ENCODE measurements at regions not wholly inside any gene's neighbourhood (a gene's known extent, or its start where the extent isn't known, plus 50 kb on each side); places are given as distances from the start of the nearest gene placed in this dataset.
"Not testable (repeated sequence)": the region's sequence is repeated elsewhere in the genome, so short reads cannot be mapped to it uniquely, and the experiment has no call there.

- ATAC-seq (no peak), DNase-seq (no peak)
- H3K27ac Mint-ChIP-seq: no peak overlapping the region
- peaks cover 6% of the 10 kb centered on the region for H3K4me1 Mint-ChIP-seq
- H3K27me3 Mint-ChIP-seq: peaks cover 39% of the 10 kb centered on the region
- no peaks in the 10 kb centered on the region for H3K9me3 Mint-ChIP-seq
- H3K4me3 Mint-ChIP-seq: no peak overlapping the region
Observed at GRCh38 chr14:58738189-58738836, 100.6 kb downstream of the DACT1 start.

DNA sequence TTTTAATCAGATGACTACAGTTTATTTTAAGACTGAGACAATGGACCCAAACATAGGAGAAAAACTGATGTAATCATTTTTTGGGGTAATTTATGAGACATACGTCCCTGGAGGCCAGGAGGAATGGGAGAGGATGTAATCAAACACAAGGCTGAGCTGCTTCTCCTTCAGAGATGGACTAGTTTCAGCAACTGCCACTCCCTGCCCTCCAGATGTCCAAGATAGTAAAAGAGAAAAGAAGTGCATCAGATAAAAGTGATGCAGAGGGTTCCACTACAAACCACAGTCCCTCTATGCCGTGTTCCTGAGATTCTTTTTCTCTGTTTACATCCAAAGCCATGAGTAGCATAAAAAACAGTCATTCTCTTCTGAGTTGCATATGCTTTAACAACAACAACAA, 101.1 kb downstream of the DACT1 start:
- no peak for ATAC-seq
- no peak for DNase-seq
- Mint-ChIP-seq H3K27ac (no peak overlapping the region), H3K4me1 (peaks cover under 1% of the 10 kb centered on the region), H3K9me3 (no peaks in the 10 kb centered on the region), H3K4me3 (no peak overlapping the region), H3K27me3 (peaks cover 33% of the 10 kb centered on the region)

- no peak overlapping the region for H3K4me3 Mint-ChIP-seq
- H3K27ac Mint-ChIP-seq: no peak overlapping the region
- no peaks in the 10 kb centered on the region for H3K4me1 Mint-ChIP-seq
- no peak for ATAC-seq
- H3K9me3 Mint-ChIP-seq: no peaks in the 10 kb centered on the region
- no peak for DNase-seq
- peaks cover 33% of the 10 kb centered on the region for H3K27me3 Mint-ChIP-seq
Observed at GRCh38 chr14:58739674-58740073, 101.9 kb downstream of the DACT1 start.

- no peak overlapping the region for H3K4me3 Mint-ChIP-seq
- no peaks in the 10 kb centered on the region for H3K9me3 Mint-ChIP-seq
- H3K27ac Mint-ChIP-seq: peak overlapping the region; percentile 7 to 14
- DNase-seq: no peak
- H3K4me1 Mint-ChIP-seq: no peaks in the 10 kb centered on the region
- peaks cover 26% of the 10 kb centered on the region for H3K27me3 Mint-ChIP-seq
- no peak for ATAC-seq
Observed at GRCh38 chr14:58740379-58740935, 102.7 kb downstream of the DACT1 start.

DNA sequence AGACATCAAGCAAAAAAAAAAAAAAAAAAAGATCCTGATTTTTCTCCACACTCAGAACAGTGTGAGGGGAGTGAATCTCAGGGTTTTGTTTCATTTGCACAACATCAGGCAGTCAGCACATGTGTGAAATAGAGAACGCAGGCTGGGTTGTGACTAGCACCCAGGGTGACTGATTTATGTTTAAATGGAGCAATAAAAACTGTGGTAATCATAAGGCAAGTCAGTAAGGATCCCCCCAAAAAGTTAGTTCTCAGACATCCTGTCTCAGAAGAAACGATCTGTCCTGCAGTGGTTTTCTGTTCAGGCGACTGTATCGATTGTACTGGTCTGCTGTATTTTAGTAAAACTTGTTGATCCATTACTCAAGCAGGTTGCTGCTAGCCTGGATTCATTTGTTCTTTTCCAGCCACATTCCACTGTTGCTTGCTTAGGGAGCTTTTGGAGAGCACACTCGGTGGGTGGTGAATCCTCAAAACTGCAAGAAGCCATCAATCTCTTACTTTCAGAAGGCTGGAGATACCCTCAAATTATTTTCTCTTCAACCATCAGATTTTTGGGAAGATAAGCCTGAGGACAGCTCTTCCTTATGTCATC, 107.1 kb downstream of the DACT1 start:
- H3K9me3 Mint-ChIP-seq: no peaks in the 10 kb centered on the region
- DNase-seq (no peak), ATAC-seq (no peak)
- H3K4me3 Mint-ChIP-seq: no peak overlapping the region
- H3K27me3 Mint-ChIP-seq: peaks cover 11% of the 10 kb centered on the region
- H3K27ac Mint-ChIP-seq: no peak overlapping the region
- H3K4me1 Mint-ChIP-seq: peaks cover 11% of the 10 kb centered on the region

- H3K27ac Mint-ChIP-seq: no peak overlapping the region
- DNase-seq (no peak), ATAC-seq (no peak)
Observed at GRCh38 chr14:58746261-58746660, 108.5 kb downstream of the DACT1 start.

GRCh38 chr14:58746701-58747100, 108.9 kb downstream of the DACT1 start:
- Mint-ChIP-seq H3K27me3 (peaks cover 13% of the 10 kb centered on the region), H3K9me3 (no peaks in the 10 kb centered on the region), H3K27ac (no peak overlapping the region), H3K4me1 (peaks cover 11% of the 10 kb centered on the region), H3K4me3 (no peak overlapping the region)
- ATAC-seq (no peak), DNase-seq (no peak)

More at GRCh38 chr14:58746261-58746660, 108.5 kb downstream of the DACT1 start:
- peaks cover 11% of the 10 kb centered on the region for H3K4me1 Mint-ChIP-seq
- peaks cover 10% of the 10 kb centered on the region for H3K27me3 Mint-ChIP-seq
- H3K4me3 Mint-ChIP-seq: no peak overlapping the region
- no peaks in the 10 kb centered on the region for H3K9me3 Mint-ChIP-seq

DNA sequence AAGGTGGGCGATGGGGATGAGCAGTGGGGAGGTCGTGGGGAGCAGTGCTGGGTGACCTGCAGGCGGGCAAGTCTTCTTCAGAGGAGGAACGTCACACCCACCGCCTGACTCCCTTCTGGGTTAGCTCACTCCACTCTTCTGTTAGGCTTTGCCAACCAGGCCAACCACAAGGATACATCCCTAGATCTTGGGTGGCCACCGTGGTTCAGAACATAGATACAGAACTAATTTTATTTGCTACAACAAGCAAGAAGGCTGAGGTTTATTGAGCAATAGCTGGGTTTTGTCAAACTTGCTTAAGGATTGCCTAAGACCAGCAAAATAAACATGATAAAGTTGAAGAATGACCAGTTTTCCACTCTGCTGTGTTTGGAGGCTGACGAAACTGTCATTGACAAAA, 109.4 kb downstream of the DACT1 start:
- ATAC-seq (no peak), DNase-seq (no peak)
- Mint-ChIP-seq H3K4me3 (no peak overlapping the region), H3K27ac (no peak overlapping the region), H3K4me1 (peaks cover 11% of the 10 kb centered on the region), H3K27me3 (peaks cover 13% of the 10 kb centered on the region), H3K9me3 (no peaks in the 10 kb centered on the region)

DNA sequence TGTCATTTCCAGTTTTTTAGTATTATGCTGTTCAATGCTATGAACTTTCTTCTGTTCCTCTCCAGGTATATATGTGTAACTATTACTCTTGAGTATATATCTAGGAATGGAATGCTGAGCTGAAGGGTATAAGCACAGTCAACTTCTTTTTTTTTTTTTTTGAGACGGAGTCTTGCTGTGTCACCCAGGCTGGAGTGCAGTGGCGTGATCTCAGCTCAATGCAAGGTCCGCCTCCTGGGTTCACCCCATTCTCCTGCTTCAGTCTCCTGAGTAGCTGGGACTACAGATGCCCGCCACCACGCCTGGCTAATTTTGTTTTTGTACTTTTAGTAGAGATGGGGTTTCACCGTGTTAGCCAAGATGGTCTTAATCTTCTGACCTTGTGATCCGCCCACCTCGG, 110.5 kb downstream of the DACT1 start:
- not testable (repeated sequence) for ATAC-seq, H3K9me3 Mint-ChIP-seq, H3K4me3 Mint-ChIP-seq, H3K27ac Mint-ChIP-seq, DNase-seq
- Mint-ChIP-seq H3K4me1 (peaks cover 11% of the 10 kb centered on the region), H3K27me3 (peaks cover 13% of the 10 kb centered on the region)

GRCh38 chr14:58749066-58749669, 111.4 kb downstream of the DACT1 start:
- DNase-seq (peak; percentile 37 to 78), ATAC-seq (peak; percentile 96)
- no peaks in the 10 kb centered on the region for H3K9me3 Mint-ChIP-seq
- H3K4me3 Mint-ChIP-seq: peak overlapping the region; percentile 11 to 33
- peak overlapping the region; percentile 11 to 69 for H3K27ac Mint-ChIP-seq
- H3K27me3 Mint-ChIP-seq: peaks cover 13% of the 10 kb centered on the region
- H3K4me1 Mint-ChIP-seq: peaks cover 11% of the 10 kb centered on the region

DNA sequence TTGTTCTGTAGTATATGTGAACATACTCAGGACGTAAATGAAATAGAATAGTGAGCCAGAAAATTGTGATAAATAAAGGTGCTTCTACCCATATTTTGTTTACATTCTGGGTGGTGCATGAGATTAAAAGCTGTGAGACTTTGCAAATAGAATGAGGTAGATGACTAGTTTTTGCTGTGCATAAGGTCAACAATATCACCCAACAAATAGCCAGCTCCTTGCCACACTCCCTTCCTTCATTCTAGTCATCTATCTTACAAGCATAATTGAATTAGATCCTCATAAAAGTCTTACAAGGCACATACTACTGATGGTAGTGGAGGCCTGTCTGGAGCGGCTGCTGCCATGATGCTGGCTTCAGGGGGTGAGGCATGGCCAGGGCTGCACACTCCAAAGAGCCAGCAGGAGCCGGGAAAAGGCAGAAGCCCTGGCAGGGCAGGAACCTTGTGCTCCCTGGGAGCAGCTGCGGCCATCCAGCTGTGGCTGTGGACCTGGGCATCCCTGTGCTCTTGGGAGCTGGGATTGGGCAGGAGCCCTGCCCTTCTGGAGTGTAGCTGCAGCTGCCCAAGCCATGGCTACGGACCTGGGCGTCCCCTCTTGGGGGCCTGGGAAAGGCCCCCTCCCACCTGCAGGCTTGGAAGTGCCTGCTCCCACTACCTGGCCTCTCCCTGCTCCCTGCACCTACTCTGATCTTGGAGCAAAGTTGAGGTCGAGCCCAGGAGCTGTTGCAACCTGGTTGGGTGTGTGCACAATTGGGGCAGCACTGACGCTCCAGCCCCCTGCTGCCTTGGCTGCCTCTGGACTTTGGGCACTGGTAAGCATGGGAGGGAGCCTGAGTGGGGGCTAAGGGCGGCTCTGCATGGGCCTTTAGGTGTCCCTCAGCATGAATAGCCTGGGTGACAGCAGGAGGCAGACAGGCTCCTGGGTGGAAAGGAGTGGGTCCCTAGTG, 112.8 kb downstream of the DACT1 start:
- ATAC-seq (no peak), DNase-seq (no peak)
- no peak overlapping the region for H3K27ac Mint-ChIP-seq
- no peak overlapping the region for H3K4me3 Mint-ChIP-seq
- no peaks in the 10 kb centered on the region for H3K9me3 Mint-ChIP-seq
- peaks cover 13% of the 10 kb centered on the region for H3K27me3 Mint-ChIP-seq
- H3K4me1 Mint-ChIP-seq: peaks cover 11% of the 10 kb centered on the region

DNA sequence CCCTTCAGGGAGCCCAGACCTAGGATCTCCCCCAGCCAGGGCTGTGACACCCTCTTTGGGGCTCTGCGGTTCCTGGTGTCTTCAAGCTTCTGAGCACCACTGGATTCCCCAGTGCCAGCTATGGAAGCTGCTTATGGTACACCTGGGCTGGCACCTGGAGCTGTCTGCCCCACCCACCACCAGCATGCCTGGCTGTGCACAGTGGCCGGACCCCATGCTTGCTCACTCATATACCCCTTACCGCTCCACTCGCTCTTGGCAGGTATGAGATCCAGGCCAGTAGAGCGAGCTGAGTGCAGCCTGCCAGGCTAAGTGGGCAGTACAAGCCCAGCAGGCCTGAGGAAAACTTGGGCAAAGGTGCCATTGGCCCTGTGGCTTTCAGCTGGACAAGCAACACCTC, 114.0 kb downstream of the DACT1 start:
- DNase-seq: no peak
- H3K27ac Mint-ChIP-seq: no peak overlapping the region
- no peak for ATAC-seq
- peaks cover 13% of the 10 kb centered on the region for H3K27me3 Mint-ChIP-seq
- H3K9me3 Mint-ChIP-seq: no peaks in the 10 kb centered on the region
- H3K4me3 Mint-ChIP-seq: no peak overlapping the region
- peaks cover 11% of the 10 kb centered on the region for H3K4me1 Mint-ChIP-seq

DNA sequence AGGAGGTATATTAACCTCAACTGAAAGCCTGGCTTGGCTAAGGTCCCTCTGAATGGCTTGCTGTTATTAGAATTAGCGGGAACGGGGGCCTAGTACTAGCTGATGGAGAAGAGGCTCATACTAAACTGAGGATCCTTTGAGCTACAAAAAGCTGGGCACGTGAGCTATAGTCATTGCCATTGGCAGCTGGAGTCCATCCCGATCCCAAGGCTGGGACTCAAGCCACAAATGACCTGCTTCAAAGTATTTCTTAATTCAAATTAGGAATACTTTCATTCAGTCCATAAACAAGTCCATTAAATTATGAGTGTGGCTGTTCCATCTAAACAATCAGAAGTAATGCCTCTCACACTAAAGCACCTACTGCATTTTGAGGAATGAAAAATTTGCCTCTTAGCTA, 114.5 kb downstream of the DACT1 start:
- no peak overlapping the region for H3K4me3 Mint-ChIP-seq
- peaks cover 13% of the 10 kb centered on the region for H3K27me3 Mint-ChIP-seq
- DNase-seq: no peak
- H3K9me3 Mint-ChIP-seq: no peaks in the 10 kb centered on the region
- H3K4me1 Mint-ChIP-seq: peaks cover 11% of the 10 kb centered on the region
- ATAC-seq: no peak
- no peak overlapping the region for H3K27ac Mint-ChIP-seq

GRCh38 chr14:58752771-58753201, 115.0 kb downstream of the DACT1 start:
- DNase-seq (no peak), ATAC-seq (no peak)
- H3K4me3 Mint-ChIP-seq: no peak overlapping the region
- H3K27ac Mint-ChIP-seq: no peak overlapping the region
- H3K9me3 Mint-ChIP-seq: no peaks in the 10 kb centered on the region
- H3K27me3 Mint-ChIP-seq: peaks cover 13% of the 10 kb centered on the region
- H3K4me1 Mint-ChIP-seq: peaks cover 11% of the 10 kb centered on the region
